ENCODE measurements at regions not wholly inside any gene's neighbourhood (a gene's known extent, or its start where the extent isn't known, plus 50 kb on each side); places are given as distances from the start of the nearest gene placed in this dataset.

GRCh38 chr2:120868366-120868765, 132.7 kb downstream of the GLI2 start:
- no peaks in the 10 kb centered on the region for H3K9me3 Mint-ChIP-seq (ENCODE audit: insufficient read depth)
- H3K4me1 Mint-ChIP-seq (ENCODE audit: low read depth): no peaks in the 10 kb centered on the region
- no peak overlapping the region for H3K27ac Mint-ChIP-seq
- ATAC-seq: no peak
- no peak overlapping the region for H3K4me3 Mint-ChIP-seq
- H3K36me3 Mint-ChIP-seq (ENCODE audit: low read depth): no peaks in the 10 kb centered on the region
- ChIA-PET CTCF (no interaction called here), POLR2A (no interaction called here)
- no peak for DNase-seq
- H3K27me3 Mint-ChIP-seq (ENCODE audit: low read depth): peaks cover 31% of the 10 kb centered on the region

- ATAC-seq (no peak), DNase-seq (no peak)
- Mint-ChIP-seq H3K9me3 (ENCODE audit: insufficient read depth) (no peaks in the 10 kb centered on the region), H3K27me3 (ENCODE audit: low read depth) (peaks cover 31% of the 10 kb centered on the region), H3K36me3 (ENCODE audit: low read depth) (no peaks in the 10 kb centered on the region), H3K4me1 (ENCODE audit: low read depth) (no peaks in the 10 kb centered on the region), H3K4me3 (no peak overlapping the region), H3K27ac (no peak overlapping the region)
- CTCF ChIA-PET: no interaction called here
- POLR2A ChIA-PET: no interaction called here
These were observed 133.5 kb downstream of the GLI2 start for GRCh38 chr2:120869036-120869729.

GRCh38 chr2:120869730-120870466, 134.2 kb downstream of the GLI2 start:
- no peak overlapping the region for H3K27ac Mint-ChIP-seq
- ATAC-seq (no peak), DNase-seq (no peak)
- H3K27me3 Mint-ChIP-seq (ENCODE audit: low read depth): peaks cover 31% of the 10 kb centered on the region
- ChIA-PET POLR2A (no interaction called here), CTCF (no interaction called here)
- H3K9me3 Mint-ChIP-seq (ENCODE audit: insufficient read depth): no peaks in the 10 kb centered on the region
- no peak overlapping the region for H3K4me3 Mint-ChIP-seq
- H3K36me3 Mint-ChIP-seq (ENCODE audit: low read depth): no peaks in the 10 kb centered on the region
- H3K4me1 Mint-ChIP-seq (ENCODE audit: low read depth): no peaks in the 10 kb centered on the region

- Mint-ChIP-seq H3K36me3 (ENCODE audit: low read depth) (no peaks in the 10 kb centered on the region), H3K9me3 (ENCODE audit: insufficient read depth) (no peaks in the 10 kb centered on the region), H3K27ac (no peak overlapping the region), H3K4me1 (ENCODE audit: low read depth) (no peaks in the 10 kb centered on the region), H3K27me3 (ENCODE audit: low read depth) (peaks cover 31% of the 10 kb centered on the region), H3K4me3 (no peak overlapping the region)
- CTCF ChIA-PET: no interaction called here
- no peak for ATAC-seq
- POLR2A ChIA-PET: no interaction called here
- DNase-seq: no peak
These were observed 134.8 kb downstream of the GLI2 start for GRCh38 chr2:120870467-120870788.

GRCh38 chr2:120871016-120871635, 135.5 kb downstream of the GLI2 start:
- DNase-seq (no peak), ATAC-seq (no peak)
- Mint-ChIP-seq H3K4me3 (no peak overlapping the region), H3K27ac (no peak overlapping the region), H3K36me3 (ENCODE audit: low read depth) (no peaks in the 10 kb centered on the region), H3K4me1 (ENCODE audit: low read depth) (no peaks in the 10 kb centered on the region), H3K27me3 (ENCODE audit: low read depth) (peaks cover 28% of the 10 kb centered on the region), H3K9me3 (ENCODE audit: insufficient read depth) (no peaks in the 10 kb centered on the region)
- CTCF ChIA-PET: no interaction called here
- POLR2A ChIA-PET: no interaction called here

- Mint-ChIP-seq H3K9me3 (ENCODE audit: insufficient read depth) (no peaks in the 10 kb centered on the region), H3K4me1 (ENCODE audit: low read depth) (no peaks in the 10 kb centered on the region), H3K36me3 (ENCODE audit: low read depth) (no peaks in the 10 kb centered on the region), H3K4me3 (no peak overlapping the region), H3K27ac (no peak overlapping the region), H3K27me3 (ENCODE audit: low read depth) (peaks cover 24% of the 10 kb centered on the region)
- ATAC-seq (no peak), DNase-seq (no peak)
- POLR2A ChIA-PET: no interaction called here
- CTCF ChIA-PET: no interaction called here
These were observed 136.4 kb downstream of the GLI2 start for GRCh38 chr2:120871881-120872620.

GRCh38 chr2:120873958-120874887, 138.6 kb downstream of the GLI2 start:
- Mint-ChIP-seq H3K27me3 (ENCODE audit: low read depth) (peaks cover 3% of the 10 kb centered on the region), H3K27ac (no peak overlapping the region), H3K4me1 (ENCODE audit: low read depth) (no peaks in the 10 kb centered on the region), H3K9me3 (ENCODE audit: insufficient read depth) (no peaks in the 10 kb centered on the region), H3K4me3 (no peak overlapping the region), H3K36me3 (ENCODE audit: low read depth) (no peaks in the 10 kb centered on the region)
- ATAC-seq (no peak), DNase-seq (no peak)
- ChIA-PET CTCF (no interaction called here), POLR2A (no interaction called here)

- no peak overlapping the region for H3K27ac Mint-ChIP-seq
- H3K9me3 Mint-ChIP-seq (ENCODE audit: insufficient read depth): no peaks in the 10 kb centered on the region
These were observed 139.2 kb downstream of the GLI2 start for GRCh38 chr2:120874888-120875275.

GRCh38 chr2:120875431-120875830, 139.8 kb downstream of the GLI2 start:
- DNase-seq (no peak), ATAC-seq (no peak)
- no peaks in the 10 kb centered on the region for H3K4me1 Mint-ChIP-seq (ENCODE audit: low read depth)
- H3K4me3 Mint-ChIP-seq: no peak overlapping the region
- no peak overlapping the region for H3K27ac Mint-ChIP-seq
- ChIA-PET CTCF (no interaction called here), POLR2A (no interaction called here)
- no peaks in the 10 kb centered on the region for H3K9me3 Mint-ChIP-seq (ENCODE audit: insufficient read depth)
- H3K27me3 Mint-ChIP-seq (ENCODE audit: low read depth): no peaks in the 10 kb centered on the region
- no peaks in the 10 kb centered on the region for H3K36me3 Mint-ChIP-seq (ENCODE audit: low read depth)

More at GRCh38 chr2:120874888-120875275, 139.2 kb downstream of the GLI2 start:
- Mint-ChIP-seq H3K27me3 (ENCODE audit: low read depth) (no peaks in the 10 kb centered on the region), H3K36me3 (ENCODE audit: low read depth) (no peaks in the 10 kb centered on the region), H3K4me3 (no peak overlapping the region), H3K4me1 (ENCODE audit: low read depth) (no peaks in the 10 kb centered on the region)
- POLR2A ChIA-PET: no interaction called here
- CTCF ChIA-PET: no interaction called here
- no peak for ATAC-seq
- DNase-seq: no peak

- Mint-ChIP-seq H3K27ac (no peak overlapping the region), H3K36me3 (ENCODE audit: low read depth) (no peaks in the 10 kb centered on the region), H3K9me3 (ENCODE audit: insufficient read depth) (no peaks in the 10 kb centered on the region), H3K4me1 (ENCODE audit: low read depth) (no peaks in the 10 kb centered on the region), H3K4me3 (no peak overlapping the region), H3K27me3 (ENCODE audit: low read depth) (no peaks in the 10 kb centered on the region)
- no peak for DNase-seq
- CTCF ChIA-PET: no interaction called here
- POLR2A ChIA-PET: no interaction called here
- ATAC-seq: no peak
These were observed 141.0 kb downstream of the GLI2 start for GRCh38 chr2:120876526-120877280.

- Mint-ChIP-seq H3K4me1 (ENCODE audit: low read depth) (no peaks in the 10 kb centered on the region), H3K27me3 (ENCODE audit: low read depth) (no peaks in the 10 kb centered on the region), H3K36me3 (ENCODE audit: low read depth) (no peaks in the 10 kb centered on the region), H3K4me3 (no peak overlapping the region), H3K9me3 (ENCODE audit: insufficient read depth) (no peaks in the 10 kb centered on the region), H3K27ac (no peak overlapping the region)
- CTCF ChIA-PET: no interaction called here
- ATAC-seq (no peak), DNase-seq (no peak)
- POLR2A ChIA-PET: no interaction called here
These were observed 141.7 kb downstream of the GLI2 start for GRCh38 chr2:120877409-120877808.
